ENCODE measurements at regions not wholly inside any gene's neighbourhood (a gene's known extent, or its start where the extent isn't known, plus 50 kb on each side); places are given as distances from the start of the nearest gene placed in this dataset.
A peak's percentile ranks its signal among the peaks of the same experiment; 100 is the strongest.

DNA sequence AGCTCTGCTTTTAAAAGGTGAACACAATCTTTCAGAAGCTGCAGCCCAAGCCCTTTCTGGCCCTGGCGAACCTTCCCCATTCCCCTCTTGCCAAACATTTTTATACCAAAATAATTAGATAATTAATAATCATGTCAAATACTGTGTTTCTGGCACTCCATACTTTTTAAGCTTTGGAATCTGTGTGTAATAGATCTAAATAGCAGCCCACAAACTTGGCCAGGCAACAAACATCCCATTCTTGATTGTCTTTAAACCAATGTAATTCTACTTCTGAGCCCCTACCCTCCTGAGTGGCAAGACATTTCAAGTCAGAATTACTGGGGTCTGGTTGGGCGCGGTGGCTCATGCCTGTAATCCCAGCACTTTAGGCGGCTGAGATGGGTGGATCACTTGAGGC, 137.7 kb downstream of the NAV1 start:
- Histone ChIP-seq H2AFZ (no peak overlapping the region), H3K4me3 (no peak overlapping the region), H3K27me3 (ENCODE audit: insufficient read depth) (no peaks in the 10 kb centered on the region), H3K27ac (ENCODE audit: low read depth) (peak overlapping the region; percentile 90), H3F3A (replicated peaks; ENCODE audit: low read depth) (0 out of 2 replicates have a peak, but pooled peaks cover 7% of the 10 kb centered on the region), H4K20me1 (replicated peaks; ENCODE audit: insufficient read depth) (no peaks in the 10 kb centered on the region), H3K36me3 (ENCODE audit: insufficient read depth) (no peaks in the 10 kb centered on the region), H3K4me2 (peak overlapping the region; percentile 50), H3K4me1 (ENCODE audit: insufficient read depth) (peaks cover 55% of the 10 kb centered on the region), H3K9me2 (ENCODE audit: insufficient read depth) (no peaks in the 10 kb centered on the region), H3K79me2 (replicated peaks; ENCODE audit: insufficient read depth) (peaks cover 44% of the 10 kb centered on the region)
- Mint-ChIP-seq H3K9me3 (no peaks in the 10 kb centered on the region; the same call in 2 of the 3 replicates), H3K4me3 (no peak overlapping the region; the same call in 2 of the 3 replicates), H3K36me3 (ENCODE audit: low read depth) (peaks cover 4% of the 10 kb centered on the region; the same call in 2 of the 3 replicates), H3K27ac (no peak overlapping the region), H3K27me3 (ENCODE audit: insufficient read depth, low read depth, poor library complexity) (peaks cover 2% of the 10 kb centered on the region), H3K4me1 (peaks cover 62% of the 10 kb centered on the region)
- DNase-seq (ENCODE audit: low spot score) (no peak), ATAC-seq (no peak)
- TF ChIP-seq, protein P1, sequence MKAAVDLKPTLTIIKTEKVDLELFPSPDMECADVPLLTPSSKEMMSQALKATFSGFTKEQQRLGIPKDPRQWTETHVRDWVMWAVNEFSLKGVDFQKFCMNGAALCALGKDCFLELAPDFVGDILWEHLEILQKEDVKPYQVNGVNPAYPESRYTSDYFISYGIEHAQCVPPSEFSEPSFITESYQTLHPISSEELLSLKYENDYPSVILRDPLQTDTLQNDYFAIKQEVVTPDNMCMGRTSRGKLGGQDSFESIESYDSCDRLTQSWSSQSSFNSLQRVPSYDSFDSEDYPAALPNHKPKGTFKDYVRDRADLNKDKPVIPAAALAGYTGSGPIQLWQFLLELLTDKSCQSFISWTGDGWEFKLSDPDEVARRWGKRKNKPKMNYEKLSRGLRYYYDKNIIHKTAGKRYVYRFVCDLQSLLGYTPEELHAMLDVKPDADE (IDR thresholded peaks at IDR 0.05), result no peak
- no peak for TF ChIP-seq STAT1 (IDR thresholded peaks at IDR 0.05; ENCODE audit: unreplicated experiment)
- TF ChIP-seq, protein P2, sequence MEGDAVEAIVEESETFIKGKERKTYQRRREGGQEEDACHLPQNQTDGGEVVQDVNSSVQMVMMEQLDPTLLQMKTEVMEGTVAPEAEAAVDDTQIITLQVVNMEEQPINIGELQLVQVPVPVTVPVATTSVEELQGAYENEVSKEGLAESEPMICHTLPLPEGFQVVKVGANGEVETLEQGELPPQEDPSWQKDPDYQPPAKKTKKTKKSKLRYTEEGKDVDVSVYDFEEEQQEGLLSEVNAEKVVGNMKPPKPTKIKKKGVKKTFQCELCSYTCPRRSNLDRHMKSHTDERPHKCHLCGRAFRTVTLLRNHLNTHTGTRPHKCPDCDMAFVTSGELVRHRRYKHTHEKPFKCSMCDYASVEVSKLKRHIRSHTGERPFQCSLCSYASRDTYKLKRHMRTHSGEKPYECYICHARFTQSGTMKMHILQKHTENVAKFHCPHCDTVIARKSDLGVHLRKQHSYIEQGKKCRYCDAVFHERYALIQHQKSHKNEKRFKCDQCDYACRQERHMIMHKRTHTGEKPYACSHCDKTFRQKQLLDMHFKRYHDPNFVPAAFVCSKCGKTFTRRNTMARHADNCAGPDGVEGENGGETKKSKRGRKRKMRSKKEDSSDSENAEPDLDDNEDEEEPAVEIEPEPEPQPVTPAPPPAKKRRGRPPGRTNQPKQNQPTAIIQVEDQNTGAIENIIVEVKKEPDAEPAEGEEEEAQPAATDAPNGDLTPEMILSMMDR (conservative IDR thresholded peaks at IDR 0.05; ENCODE audit: low read depth in 2 of 2), result no peak
- no peak for TF ChIP-seq EZH2 (IDR thresholded peaks at IDR 0.05; ENCODE audit: low read depth, unreplicated experiment)
- no peak for TF ChIP-seq NANOG (IDR thresholded peaks at IDR 0.05; ENCODE audit: borderline replicate concordance)
- TF ChIP-seq, protein P3, sequence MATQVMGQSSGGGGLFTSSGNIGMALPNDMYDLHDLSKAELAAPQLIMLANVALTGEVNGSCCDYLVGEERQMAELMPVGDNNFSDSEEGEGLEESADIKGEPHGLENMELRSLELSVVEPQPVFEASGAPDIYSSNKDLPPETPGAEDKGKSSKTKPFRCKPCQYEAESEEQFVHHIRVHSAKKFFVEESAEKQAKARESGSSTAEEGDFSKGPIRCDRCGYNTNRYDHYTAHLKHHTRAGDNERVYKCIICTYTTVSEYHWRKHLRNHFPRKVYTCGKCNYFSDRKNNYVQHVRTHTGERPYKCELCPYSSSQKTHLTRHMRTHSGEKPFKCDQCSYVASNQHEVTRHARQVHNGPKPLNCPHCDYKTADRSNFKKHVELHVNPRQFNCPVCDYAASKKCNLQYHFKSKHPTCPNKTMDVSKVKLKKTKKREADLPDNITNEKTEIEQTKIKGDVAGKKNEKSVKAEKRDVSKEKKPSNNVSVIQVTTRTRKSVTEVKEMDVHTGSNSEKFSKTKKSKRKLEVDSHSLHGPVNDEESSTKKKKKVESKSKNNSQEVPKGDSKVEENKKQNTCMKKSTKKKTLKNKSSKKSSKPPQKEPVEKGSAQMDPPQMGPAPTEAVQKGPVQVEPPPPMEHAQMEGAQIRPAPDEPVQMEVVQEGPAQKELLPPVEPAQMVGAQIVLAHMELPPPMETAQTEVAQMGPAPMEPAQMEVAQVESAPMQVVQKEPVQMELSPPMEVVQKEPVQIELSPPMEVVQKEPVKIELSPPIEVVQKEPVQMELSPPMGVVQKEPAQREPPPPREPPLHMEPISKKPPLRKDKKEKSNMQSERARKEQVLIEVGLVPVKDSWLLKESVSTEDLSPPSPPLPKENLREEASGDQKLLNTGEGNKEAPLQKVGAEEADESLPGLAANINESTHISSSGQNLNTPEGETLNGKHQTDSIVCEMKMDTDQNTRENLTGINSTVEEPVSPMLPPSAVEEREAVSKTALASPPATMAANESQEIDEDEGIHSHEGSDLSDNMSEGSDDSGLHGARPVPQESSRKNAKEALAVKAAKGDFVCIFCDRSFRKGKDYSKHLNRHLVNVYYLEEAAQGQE (IDR thresholded peaks at IDR 0.05; ENCODE audit: unreplicated experiment), result no peak
- no peak for TF ChIP-seq ZNF114 (CRISPR knock-in tag; IDR thresholded peaks at IDR 0.05)
- TF ChIP-seq ZNF331 (CRISPR knock-in tag; IDR thresholded peaks at IDR 0.05; ENCODE audit: low read depth), result no peak
- TF ChIP-seq POLR2AphosphoS5 (IDR thresholded peaks at IDR 0.05; ENCODE audit: low read depth), result no peak
- TF ChIP-seq CREB1 (CRISPR knock-in tag; IDR thresholded peaks at IDR 0.05; ENCODE audit: low read depth), result no peak
- TF ChIP-seq EZH2phosphoT487 (IDR thresholded peaks at IDR 0.05; ENCODE audit: unreplicated experiment), result no peak
- TF ChIP-seq, protein P4, sequence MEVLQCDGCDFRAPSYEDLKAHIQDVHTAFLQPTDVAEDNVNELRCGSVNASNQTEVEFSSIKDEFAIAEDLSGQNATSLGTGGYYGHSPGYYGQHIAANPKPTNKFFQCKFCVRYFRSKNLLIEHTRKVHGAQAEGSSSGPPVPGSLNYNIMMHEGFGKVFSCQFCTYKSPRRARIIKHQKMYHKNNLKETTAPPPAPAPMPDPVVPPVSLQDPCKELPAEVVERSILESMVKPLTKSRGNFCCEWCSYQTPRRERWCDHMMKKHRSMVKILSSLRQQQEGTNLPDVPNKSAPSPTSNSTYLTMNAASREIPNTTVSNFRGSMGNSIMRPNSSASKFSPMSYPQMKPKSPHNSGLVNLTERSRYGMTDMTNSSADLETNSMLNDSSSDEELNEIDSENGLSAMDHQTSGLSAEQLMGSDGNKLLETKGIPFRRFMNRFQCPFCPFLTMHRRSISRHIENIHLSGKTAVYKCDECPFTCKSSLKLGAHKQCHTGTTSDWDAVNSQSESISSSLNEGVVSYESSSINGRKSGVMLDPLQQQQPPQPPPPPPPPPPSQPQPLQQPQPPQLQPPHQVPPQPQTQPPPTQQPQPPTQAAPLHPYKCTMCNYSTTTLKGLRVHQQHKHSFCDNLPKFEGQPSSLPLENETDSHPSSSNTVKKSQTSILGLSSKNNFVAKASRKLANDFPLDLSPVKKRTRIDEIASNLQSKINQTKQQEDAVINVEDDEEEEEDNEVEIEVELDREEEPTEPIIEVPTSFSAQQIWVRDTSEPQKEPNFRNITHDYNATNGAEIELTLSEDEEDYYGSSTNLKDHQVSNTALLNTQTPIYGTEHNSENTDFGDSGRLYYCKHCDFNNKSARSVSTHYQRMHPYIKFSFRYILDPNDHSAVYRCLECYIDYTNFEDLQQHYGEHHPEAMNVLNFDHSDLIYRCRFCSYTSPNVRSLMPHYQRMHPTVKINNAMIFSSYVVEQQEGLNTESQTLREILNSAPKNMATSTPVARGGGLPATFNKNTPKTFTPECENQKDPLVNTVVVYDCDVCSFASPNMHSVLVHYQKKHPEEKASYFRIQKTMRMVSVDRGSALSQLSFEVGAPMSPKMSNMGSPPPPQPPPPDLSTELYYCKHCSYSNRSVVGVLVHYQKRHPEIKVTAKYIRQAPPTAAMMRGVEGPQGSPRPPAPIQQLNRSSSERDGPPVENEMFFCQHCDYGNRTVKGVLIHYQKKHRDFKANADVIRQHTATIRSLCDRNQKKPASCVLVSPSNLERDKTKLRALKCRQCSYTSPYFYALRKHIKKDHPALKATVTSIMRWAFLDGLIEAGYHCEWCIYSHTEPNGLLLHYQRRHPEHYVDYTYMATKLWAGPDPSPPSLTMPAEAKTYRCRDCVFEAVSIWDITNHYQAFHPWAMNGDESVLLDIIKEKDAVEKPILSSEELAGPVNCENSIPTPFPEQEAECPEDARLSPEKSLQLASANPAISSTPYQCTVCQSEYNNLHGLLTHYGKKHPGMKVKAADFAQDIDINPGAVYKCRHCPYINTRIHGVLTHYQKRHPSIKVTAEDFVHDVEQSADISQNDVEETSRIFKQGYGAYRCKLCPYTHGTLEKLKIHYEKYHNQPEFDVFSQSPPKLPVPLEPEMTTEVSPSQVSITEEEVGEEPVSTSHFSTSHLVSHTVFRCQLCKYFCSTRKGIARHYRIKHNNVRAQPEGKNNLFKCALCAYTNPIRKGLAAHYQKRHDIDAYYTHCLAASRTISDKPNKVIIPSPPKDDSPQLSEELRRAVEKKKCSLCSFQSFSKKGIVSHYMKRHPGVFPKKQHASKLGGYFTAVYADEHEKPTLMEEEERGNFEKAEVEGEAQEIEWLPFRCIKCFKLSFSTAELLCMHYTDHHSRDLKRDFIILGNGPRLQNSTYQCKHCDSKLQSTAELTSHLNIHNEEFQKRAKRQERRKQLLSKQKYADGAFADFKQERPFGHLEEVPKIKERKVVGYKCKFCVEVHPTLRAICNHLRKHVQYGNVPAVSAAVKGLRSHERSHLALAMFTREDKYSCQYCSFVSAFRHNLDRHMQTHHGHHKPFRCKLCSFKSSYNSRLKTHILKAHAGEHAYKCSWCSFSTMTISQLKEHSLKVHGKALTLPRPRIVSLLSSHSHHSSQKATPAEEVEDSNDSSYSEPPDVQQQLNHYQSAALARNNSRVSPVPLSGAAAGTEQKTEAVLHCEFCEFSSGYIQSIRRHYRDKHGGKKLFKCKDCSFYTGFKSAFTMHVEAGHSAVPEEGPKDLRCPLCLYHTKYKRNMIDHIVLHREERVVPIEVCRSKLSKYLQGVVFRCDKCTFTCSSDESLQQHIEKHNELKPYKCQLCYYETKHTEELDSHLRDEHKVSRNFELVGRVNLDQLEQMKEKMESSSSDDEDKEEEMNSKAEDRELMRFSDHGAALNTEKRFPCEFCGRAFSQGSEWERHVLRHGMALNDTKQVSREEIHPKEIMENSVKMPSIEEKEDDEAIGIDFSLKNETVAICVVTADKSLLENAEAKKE (CRISPR knock-in tag; IDR thresholded peaks at IDR 0.05), result no peak
- no peak for TF ChIP-seq JUNB (IDR thresholded peaks at IDR 0.05; ENCODE audit: unreplicated experiment)
